ENCODE measurements at regions not wholly inside any gene's neighbourhood (a gene's known extent, or its start where the extent isn't known, plus 50 kb on each side); places are given as distances from the start of the nearest gene placed in this dataset.
"Not testable (repeated sequence)": the region's sequence is repeated elsewhere in the genome, so short reads cannot be mapped to it uniquely, and the experiment has no call there.

DNA sequence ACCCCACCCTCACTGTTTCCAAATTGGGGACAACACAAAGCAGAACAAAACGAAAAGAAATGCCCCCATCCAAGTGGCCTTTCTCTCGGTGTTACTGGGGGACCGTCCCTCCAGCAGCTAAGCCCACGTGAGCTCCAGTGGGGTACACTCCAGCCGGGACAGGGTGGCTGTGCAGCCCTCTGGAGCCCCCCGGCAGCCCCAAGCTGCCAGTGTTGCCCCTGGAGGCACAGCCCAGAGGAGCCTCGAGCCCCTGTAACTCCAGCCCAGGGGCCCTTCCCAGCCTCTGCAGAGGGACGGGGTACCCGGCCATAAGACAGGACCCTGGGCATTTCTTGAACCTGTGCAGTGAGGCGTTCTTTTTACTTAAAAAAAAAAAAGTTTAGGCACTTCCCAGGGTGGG is 124.5 kb upstream of the KCTD7 start:
- DNase-seq (ENCODE audit: low read depth): no peak
- H3K4me3 ChIP-seq (ENCODE audit: low read length): no peak overlapping the region
- no peak for TF ChIP-seq CTCF (conservative IDR thresholded peaks at IDR 0.05; ENCODE audit: low read depth, low read length)

GRCh38 chr7:66505009-66505408 is 123.7 kb upstream of the KCTD7 start:
- DNase-seq (ENCODE audit: low read depth): no peak
- TF ChIP-seq CTCF (conservative IDR thresholded peaks at IDR 0.05; ENCODE audit: low read depth, low read length): no peak
- H3K4me3 ChIP-seq (ENCODE audit: low read length): no peak overlapping the region

- no peak for TF ChIP-seq CTCF (conservative IDR thresholded peaks at IDR 0.05; ENCODE audit: low read depth, low read length)
- no peak for DNase-seq (ENCODE audit: low read depth)
- H3K4me3 ChIP-seq (ENCODE audit: low read length): peak overlapping the region; percentile 20
These were observed 122.9 kb upstream of the KCTD7 start for GRCh38 chr7:66505531-66506451.

DNA sequence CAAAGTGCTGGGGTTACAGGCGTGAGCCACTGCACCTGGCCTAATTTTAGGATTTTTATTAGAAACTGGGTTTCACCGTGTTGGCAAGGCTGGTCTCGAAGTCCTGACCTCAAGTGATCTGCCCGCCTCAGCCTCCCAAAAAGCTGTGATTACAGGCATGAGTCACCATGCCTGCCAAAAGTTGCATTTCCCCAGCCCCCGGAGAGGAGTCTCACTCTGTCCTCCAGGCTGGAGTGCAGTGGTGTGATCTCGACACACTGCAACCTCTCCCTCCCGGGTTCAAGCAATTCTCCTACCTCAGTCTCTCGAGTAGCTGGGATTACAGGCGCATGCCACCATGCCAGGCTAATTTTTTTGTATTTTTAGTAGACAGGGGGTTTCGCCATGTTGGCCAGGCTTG is 122.0 kb upstream of the KCTD7 start:
- not testable (repeated sequence) for H3K4me3 ChIP-seq (ENCODE audit: low read length); DNase-seq (ENCODE audit: low read depth)

DNA sequence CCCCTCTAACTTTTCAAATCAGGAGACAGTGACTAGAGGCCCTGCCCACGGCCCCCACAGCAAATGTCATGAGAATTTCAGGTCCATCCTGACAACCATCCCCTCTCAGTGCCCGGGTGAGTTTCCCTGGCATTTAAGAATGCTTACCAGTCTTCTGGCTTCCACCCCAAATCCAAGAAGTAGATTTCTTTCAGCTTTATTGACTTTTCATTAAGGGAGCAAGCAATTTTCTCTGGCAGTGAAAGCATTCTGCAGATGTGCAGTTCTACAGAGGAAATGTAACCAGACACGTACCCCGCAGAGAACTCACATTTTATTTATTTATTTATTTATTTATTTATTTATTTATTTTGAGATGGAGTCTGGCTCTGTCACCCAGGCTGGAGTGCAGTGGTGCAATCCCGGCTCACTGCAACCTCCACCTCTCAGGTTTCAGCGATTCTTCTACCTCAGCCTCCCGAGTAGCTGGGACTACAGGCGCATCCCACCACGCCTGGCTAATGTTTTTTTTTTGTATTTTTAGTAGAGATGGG is 120.9 kb upstream of the KCTD7 start:
- DNase-seq (ENCODE audit: low read depth): no peak
- no peak overlapping the region for H3K4me3 ChIP-seq (ENCODE audit: low read length)
- no peak for TF ChIP-seq CTCF (conservative IDR thresholded peaks at IDR 0.05; ENCODE audit: low read depth, low read length)

DNA sequence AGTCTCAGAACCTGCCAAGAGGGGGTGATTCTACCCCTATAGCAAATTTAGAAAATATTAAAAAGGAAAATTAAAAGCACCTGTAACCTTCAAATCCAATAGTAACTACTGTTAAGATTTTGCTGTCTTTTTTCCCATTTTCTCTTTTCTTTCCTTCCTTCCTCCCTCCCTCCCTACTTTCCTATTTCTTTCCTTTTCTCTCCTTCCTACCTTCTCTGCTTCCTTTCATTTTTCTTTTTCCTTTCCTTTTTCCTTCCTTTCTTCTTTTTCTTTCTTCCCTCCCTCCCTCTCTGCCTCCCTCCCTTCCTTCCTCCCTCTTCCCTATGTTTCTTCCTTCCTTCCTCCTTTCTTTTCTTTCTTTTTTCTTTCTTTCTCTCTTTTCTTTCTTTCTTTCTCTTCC is 120.2 kb upstream of the KCTD7 start:
- no peak for TF ChIP-seq CTCF (conservative IDR thresholded peaks at IDR 0.05; ENCODE audit: low read depth, low read length)
- DNase-seq (ENCODE audit: low read depth): no peak
- H3K4me3 ChIP-seq (ENCODE audit: low read length): no peak overlapping the region

DNA sequence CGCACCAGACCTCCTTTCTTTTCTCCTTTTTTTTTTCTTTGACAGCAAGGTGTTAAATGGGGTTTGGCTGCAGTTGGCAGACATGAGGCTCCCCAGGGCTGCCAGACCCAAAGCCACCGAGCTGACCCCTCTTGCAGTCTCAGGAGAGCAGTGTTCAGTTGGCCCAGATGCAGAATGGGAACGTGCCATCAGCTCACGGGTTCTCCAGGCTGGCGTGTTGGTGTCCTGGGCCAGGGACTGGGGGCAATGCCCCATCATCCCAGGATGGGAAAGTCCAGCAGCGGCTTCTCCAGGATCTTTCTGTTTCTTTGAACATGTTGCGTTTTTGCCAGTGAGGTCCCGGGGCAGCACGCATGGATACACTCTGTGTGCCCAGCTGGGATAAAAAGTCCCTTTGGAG is 114.6 kb upstream of the KCTD7 start:
- no peak for DNase-seq (ENCODE audit: low read depth)
- H3K4me3 ChIP-seq (ENCODE audit: low read length): no peak overlapping the region
- TF ChIP-seq CTCF (conservative IDR thresholded peaks at IDR 0.05; ENCODE audit: low read depth, low read length): no peak

Data from retinal pigment epithelial cell (primary cell).